ENCODE measurements at regions not wholly inside any gene's neighbourhood (a gene's known extent, or its start where the extent isn't known, plus 50 kb on each side); places are given as distances from the start of the nearest gene placed in this dataset.

- TF ChIP-seq JUND (IDR thresholded peaks at IDR 0.05) (no peak), CTCF (IDR thresholded peaks at IDR 0.05; ENCODE audit: low read depth, low read length, missing input control) (no peak), MAX (IDR thresholded peaks at IDR 0.05) (no peak), ATF3 (IDR thresholded peaks at IDR 0.05) (no peak)
Observed at GRCh38 chr5:57986761-57987341, 473.0 kb downstream of the PLK2 start.

Measured in liver (tissue), 3 donors.